A549 (cell line): ENCODE measurements at regions not wholly inside any gene's neighbourhood (a gene's known extent, or its start where the extent isn't known, plus 50 kb on each side); places are given as distances from the start of the nearest gene placed in this dataset.

Experiments used
- ATAC-seq, 2 experiments: fragments of 200-7000 bp in 1 of 2; fragments of >200 bp in 1 of 2; cut with Nextera tagmentation in 1 of 2; cut with Tn5 transposase in 1 of 2; 3 replicates each; pipeline versions ENCODE4 v1.8.0 to v1.9.1; 2018 to 2020; ENCODE audit warnings: mild to moderate bottlenecking in 1 of 2, moderate library complexity in 1 of 2
- CTCF ChIA-PET: fragments of 300-600 bp; sonication (Branson Sonifier 250); formaldehyde crosslinking; extraction: SDS; loops from one replicate; lab custom pipeline; 2021; ENCODE audit warnings: antibody characterized with exemption, inconsistent platforms; lab: Yijun Ruan, JAX
- POLR2A ChIA-PET: fragments of 350-600 bp; formaldehyde crosslinking; extraction: SDS; loops from one replicate; lab custom pipeline; 2021; ENCODE audit warnings: antibody characterized with exemption, inconsistent platforms; lab: Yijun Ruan, JAX
- DNase-seq, 2 experiments: peaks; one replicate each; pipeline versions ENCODE4 v3.0.0 to v3.0.0-alpha.2; 2011 to 2016; ENCODE audit warnings: low read depth in 1 of 2, low spot score in 1 of 2
- FAIRE-seq: peaks from 2 replicates; lab custom pipeline; 2011; peaks lifted over from hg19 to GRCh38; lab: Jason Lieb, UNC
- H3K27ac ChIP-seq, 2 experiments: fragments of >200 bp; sonication (Bioruptor Twin); formaldehyde crosslinking; 3 replicates each; pipeline ENCODE4 v1.5.1; 2016 to 2017
- H3K4me1 ChIP-seq: fragments of >200 bp; sonication (Bioruptor Twin); formaldehyde crosslinking; 3 replicates; pipeline ENCODE4 v1.6.1; 2016
- H3K4me2 ChIP-seq: fragments of >200 bp; sonication (Bioruptor Twin); formaldehyde crosslinking; 3 replicates; pipeline ENCODE4 v1.6.1; 2016
- H3K4me3 ChIP-seq: fragments of >200 bp; sonication (Bioruptor Twin); formaldehyde crosslinking; 3 replicates; pipeline ENCODE4 v1.5.1; 2016
- H3K9me3 ChIP-seq: fragments of >200 bp; sonication (Bioruptor Twin); formaldehyde crosslinking; 3 replicates; pipeline ENCODE4 v1.6.1; 2016
- BCL3 ChIP-seq: fragments of >200 bp; sonication (Bioruptor Twin); formaldehyde crosslinking; IDR thresholded peaks from 3 replicates; pipeline ENCODE4 v1.6.1; 2016
- CHD2 ChIP-seq: fragments of 150-350 bp; IDR thresholded peaks from 2 replicates; pipeline ENCODE4 v1.6.1; 2014; ENCODE audit warnings: low read length; ENCODE audit not compliant: partially characterized antibody
- CHD4 ChIP-seq: fragments of 200-600 bp; sonication (generic); IDR thresholded peaks from 2 replicates; pipeline ENCODE4 v1.6.1; 2016; ENCODE audit warnings: antibody characterized with exemption, mild to moderate bottlenecking, borderline replicate concordance
- ESRRA ChIP-seq: fragments of 150-350 bp; IDR thresholded peaks from 2 replicates; pipeline ENCODE4 v1.6.1; 2014; ENCODE audit warnings: mild to moderate bottlenecking, low read length, borderline replicate concordance
- FOSB ChIP-seq: fragments of 250-450 bp; sonication (Bioruptor Pico); IDR thresholded peaks from 2 replicates; pipeline ENCODE4 v1.5.0; 2020; ENCODE audit warnings: mild to moderate bottlenecking, moderate library complexity
- FOSL2 ChIP-seq, 2 experiments: fragments of 450-650 bp in 1 of 2; fragments of >200 bp in 1 of 2; sonication (Bioruptor Twin) in 1 of 2; formaldehyde crosslinking; IDR thresholded peaks; 2 replicates each; pipeline versions ENCODE4 v1.5.0 to v1.6.1; 2016 to 2020; ENCODE audit warnings: mild to moderate bottlenecking in 1 of 2, moderate library complexity in 1 of 2
- GATA3 ChIP-seq: IDR thresholded peaks from 2 replicates; pipeline ENCODE4 v1.6.1; 2012; ENCODE audit warnings: borderline replicate concordance
- HDAC2 ChIP-seq: fragments of 200-600 bp; sonication (generic); IDR thresholded peaks from 2 replicates; pipeline ENCODE4 v1.6.1; 2016
- HEYL ChIP-seq: fragments of 250-450 bp; sonication (Bioruptor Pico); IDR thresholded peaks from 2 replicates; pipeline ENCODE4 v1.8.0; 2021; ENCODE audit warnings: mild to moderate bottlenecking, moderate library complexity
- HOXA7 ChIP-seq: fragments of 250-450 bp; sonication (Bioruptor Pico); IDR thresholded peaks from 2 replicates; pipeline ENCODE4 v1.5.0; 2020; ENCODE audit warnings: mild to moderate bottlenecking, moderate library complexity
- HOXB13 ChIP-seq: fragments of 250-450 bp; sonication (Bioruptor Pico); IDR thresholded peaks from 2 replicates; pipeline ENCODE4 v1.5.0; 2020; ENCODE audit warnings: low read depth, mild to moderate bottlenecking, moderate library complexity
- JUN ChIP-seq, 2 experiments: fragments of >200 bp; sonication (Bioruptor Twin); formaldehyde crosslinking; IDR thresholded peaks; 2 replicates in 1 of 2; 3 replicates in 1 of 2; pipeline ENCODE4 v1.6.1; 2016 to 2017
- KDM1A ChIP-seq: fragments of 200-600 bp; sonication (generic); IDR thresholded peaks from 2 replicates; pipeline ENCODE4 v1.6.1; 2016; ENCODE audit warnings: low read depth, mild to moderate bottlenecking
- KDM5A ChIP-seq: fragments of 200-600 bp; sonication (generic); IDR thresholded peaks from 2 replicates; pipeline ENCODE4 v1.6.1; 2016; ENCODE audit warnings: antibody characterized with exemption, mild to moderate bottlenecking
- NFE2L2 ChIP-seq: fragments of 150-350 bp; conservative IDR thresholded peaks from 2 replicates; pipeline ENCODE4 v1.6.1; 2014; ENCODE audit warnings: low read length
- PHF8 ChIP-seq: fragments of 200-600 bp; sonication (generic); IDR thresholded peaks from 2 replicates; pipeline ENCODE4 v1.6.1; 2016; ENCODE audit warnings: low read depth, mild to moderate bottlenecking, antibody characterized with exemption, moderate library complexity, borderline replicate concordance
- REST ChIP-seq: fragments of 200-600 bp; sonication (generic); IDR thresholded peaks from 2 replicates; pipeline ENCODE4 v1.6.1; 2016; ENCODE audit warnings: antibody characterized with exemption, mild to moderate bottlenecking, moderate library complexity
- SMC3 ChIP-seq: fragments of >200 bp; sonication (Bioruptor Twin); formaldehyde crosslinking; IDR thresholded peaks from 3 replicates; pipeline ENCODE4 v1.6.1; 2018; ENCODE audit warnings: inconsistent platforms
- SREBF2 ChIP-seq: fragments of 450-650 bp; IDR thresholded peaks from 2 replicates; pipeline ENCODE4 v1.6.1; 2014; ENCODE audit warnings: mild to moderate bottlenecking, moderate library complexity
- ZC3H11A ChIP-seq: fragments of 450-650 bp; IDR thresholded peaks from 2 replicates; pipeline ENCODE4 v1.6.1; 2014; ENCODE audit warnings: antibody characterized with exemption, mild to moderate bottlenecking
- WGBS: methylation state at CpG from one replicate; pipeline ENCODE4 v1.1.6; 2017; ENCODE audit errors: missing lambda C conversion rate; 5-methylcytosine and 5-hydroxymethylcytosine counted together

GRCh38 chr2:125310657-125311364, 1285.7 kb downstream of the CNTNAP5 start:
- no peaks in the 10 kb centered on the region; the same call in 2 of the 3 replicates for H3K9me3 ChIP-seq
- no peaks in the 10 kb centered on the region for H3K4me1 ChIP-seq
- CTCF ChIA-PET, result no interaction called here
- TF ChIP-seq HOXA7 (CRISPR knock-in tag), result no peak
- no peak for TF ChIP-seq BCL3
- no peak for TF ChIP-seq SMC3
- TF ChIP-seq CHD4, result no peak
- TF ChIP-seq HEYL (CRISPR knock-in tag), result no peak
- TF ChIP-seq PHF8, result no peak
- no peak for TF ChIP-seq HOXB13 (CRISPR knock-in tag)
- no peak for TF ChIP-seq SREBF2
- no peak for TF ChIP-seq GATA3
- TF ChIP-seq HDAC2, result no peak
- TF ChIP-seq ZC3H11A, result no peak
- no peak for TF ChIP-seq JUN (IDR thresholded peaks at IDR 0.05)
- TF ChIP-seq REST, result no peak
- TF ChIP-seq FOSB (CRISPR knock-in tag), result no peak
- no peak for TF ChIP-seq FOSL2 (IDR thresholded peaks at IDR 0.05)
- no peak for TF ChIP-seq FOSL2 (CRISPR knock-in tag; IDR thresholded peaks at IDR 0.05)
- no peak for TF ChIP-seq KDM5A
- TF ChIP-seq NFE2L2, result no peak
- TF ChIP-seq, all 56 proteins: peak for 0
- H3K4me3 ChIP-seq, result no peak overlapping the region
- POLR2A ChIA-PET, result no interaction called here
- H3K27ac ChIP-seq, result no peak overlapping the region
- H3K4me2 ChIP-seq, result no peak overlapping the region
- DNase-seq (no peak), ATAC-seq (no peak), FAIRE-seq (no peak)
- 14% methylated on average over 6 of the region's 6 CpGs for WGBS

GRCh38 chr2:125312342-125312741, 1287.3 kb downstream of the CNTNAP5 start:
- FAIRE-seq (no peak), DNase-seq (no peak), ATAC-seq (no peak)
- POLR2A ChIA-PET, result no interaction called here
- Histone ChIP-seq H3K27ac (no peak overlapping the region), H3K9me3 (no peaks in the 10 kb centered on the region; the same call in 2 of the 3 replicates), H3K4me2 (no peak overlapping the region), H3K4me3 (no peak overlapping the region), H3K4me1 (no peaks in the 10 kb centered on the region)
- CTCF ChIA-PET, result no interaction called here
- WGBS, result 79% methylated on average over 14 of the region's 17 CpGs
- no peak for TF ChIP-seq ESRRA
- no peak for TF ChIP-seq CHD4

GRCh38 chr2:125313806-125314205, 1288.7 kb downstream of the CNTNAP5 start:
- no peak for FAIRE-seq

More at GRCh38 chr2:125313806-125314205, 1288.7 kb downstream of the CNTNAP5 start:
- Histone ChIP-seq H3K4me2 (no peak overlapping the region), H3K9me3 (no peaks in the 10 kb centered on the region; the same call in 2 of the 3 replicates), H3K4me1 (no peaks in the 10 kb centered on the region), H3K4me3 (no peak overlapping the region), H3K27ac (no peak overlapping the region)
- TF ChIP-seq KDM1A (no peak), CHD2 (no peak)
- no peak for DNase-seq
- CTCF ChIA-PET, result no interaction called here
- no peak for ATAC-seq
- 20% methylated on average over 1 of the region's 1 CpG for WGBS
- POLR2A ChIA-PET, result no interaction called here
